ENCODE measurements at regions not wholly inside any gene's neighbourhood (a gene's known extent, or its start where the extent isn't known, plus 50 kb on each side); places are given as distances from the start of the nearest gene placed in this dataset.

DNA sequence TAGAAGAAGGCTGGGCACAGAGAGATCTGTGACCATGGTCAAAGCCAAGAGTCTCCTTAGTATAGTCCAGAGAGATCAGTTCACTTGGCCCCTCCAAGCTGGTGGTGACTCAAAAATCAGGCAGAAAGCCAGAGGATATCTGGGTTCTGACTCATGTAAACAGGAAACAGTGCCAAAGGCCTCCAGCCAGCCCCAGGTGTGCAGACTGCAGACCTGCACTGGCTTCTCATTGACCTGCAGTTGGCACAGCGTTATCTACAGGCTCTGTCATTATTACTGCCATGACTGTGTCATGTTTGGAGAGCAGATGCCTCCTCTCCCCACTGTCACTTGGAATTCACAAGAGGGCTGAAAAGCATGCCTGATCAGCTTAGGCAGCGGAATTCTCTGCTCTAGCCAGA lies 295.7 kb upstream of the PRKD1 start:
- intact Hi-C loops (cut with micrococcal nuclease; ENCODE audit: unreplicated experiment), result loop anchor here (10.0 kb wide), 2 partner anchors 221 to 391 kb away; no protein-coding TSS in a partner anchor
- ChIA-PET POLR2A (ENCODE audit: low non-redundant PET) (no interaction called here), CTCF (no interaction called here)
- H3K4me1 ChIP-seq (ENCODE audit: insufficient read depth, low read length, poor library complexity, severe bottlenecking), result peaks cover 6% of the 10 kb centered on the region
- H3K27me3 ChIP-seq (replicated peaks; ENCODE audit: insufficient read depth, low read depth, low read length, poor library complexity), result peaks cover 45% of the 10 kb centered on the region
- no TSS peak for BruUV-seq (replicated peaks)
- no peak overlapping the region for H3K27ac ChIP-seq (ENCODE audit: low read depth, low read length, poor library complexity, severe bottlenecking)
- H3K4me3 ChIP-seq (ENCODE audit: low read depth, low read length, poor library complexity, severe bottlenecking), result no peak overlapping the region
- H3K36me3 ChIP-seq (ENCODE audit: insufficient read depth, low read length, poor library complexity, severe bottlenecking), result no peaks in the 10 kb centered on the region
- no peaks in the 10 kb centered on the region for H3K9me3 ChIP-seq (ENCODE audit: low read depth, low read length, poor library complexity, severe bottlenecking)
- no peak for TF ChIP-seq CTCF (conservative IDR thresholded peaks at IDR 0.05; ENCODE audit: low read depth, low read length)
- no peak for TF ChIP-seq EZH2 (IDR thresholded peaks at IDR 0.05; ENCODE audit: borderline replicate concordance, low read depth, low read length, poor library complexity, severe bottlenecking)
- no peak for DNase-seq (ENCODE audit: low spot score)

DNA sequence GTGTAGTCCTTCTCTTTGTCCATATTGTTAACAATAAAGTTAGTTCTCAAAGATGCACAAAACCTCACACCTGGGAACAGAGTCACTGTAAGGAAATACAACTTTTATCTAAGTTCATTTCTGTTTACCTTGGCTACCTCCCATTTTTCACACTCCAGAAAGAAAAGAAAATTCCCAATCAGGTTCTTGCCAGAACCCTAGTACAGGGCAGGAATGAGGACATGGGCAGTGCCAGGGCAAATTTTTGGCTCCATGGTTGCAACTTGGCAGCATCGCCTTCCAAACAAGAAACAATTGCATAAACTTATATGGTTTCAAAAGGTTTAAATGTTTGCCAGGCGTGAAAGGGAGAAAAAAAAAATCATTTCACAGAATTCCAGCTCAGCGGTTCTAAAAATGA lies 296.3 kb upstream of the PRKD1 start:
- intact Hi-C loops (cut with micrococcal nuclease; ENCODE audit: unreplicated experiment), result loop anchor here (10.0 kb wide), 2 partner anchors 221 to 391 kb away; no protein-coding TSS in a partner anchor
- no TSS peak for BruUV-seq (replicated peaks)
- H3K27ac ChIP-seq (ENCODE audit: low read depth, low read length, poor library complexity, severe bottlenecking), result no peak overlapping the region

GRCh38 chr14:30225176-30225575 lies 297.5 kb upstream of the PRKD1 start:
- ChIA-PET POLR2A (ENCODE audit: low non-redundant PET) (no interaction called here), CTCF (no interaction called here)
- Histone ChIP-seq H3K27ac (ENCODE audit: low read depth, low read length, poor library complexity, severe bottlenecking) (no peak overlapping the region), H3K27me3 (replicated peaks; ENCODE audit: insufficient read depth, low read depth, low read length, poor library complexity) (peaks cover 44% of the 10 kb centered on the region), H3K4me3 (ENCODE audit: low read depth, low read length, poor library complexity, severe bottlenecking) (no peak overlapping the region), H3K4me1 (ENCODE audit: insufficient read depth, low read length, poor library complexity, severe bottlenecking) (peaks cover 6% of the 10 kb centered on the region), H3K9me3 (ENCODE audit: low read depth, low read length, poor library complexity, severe bottlenecking) (no peaks in the 10 kb centered on the region), H3K36me3 (ENCODE audit: insufficient read depth, low read length, poor library complexity, severe bottlenecking) (no peaks in the 10 kb centered on the region)
- TF ChIP-seq EZH2 (IDR thresholded peaks at IDR 0.05; ENCODE audit: borderline replicate concordance, low read depth, low read length, poor library complexity, severe bottlenecking) (no peak), CTCF (conservative IDR thresholded peaks at IDR 0.05; ENCODE audit: low read depth, low read length) (no peak)
- intact Hi-C loops (cut with micrococcal nuclease; ENCODE audit: unreplicated experiment), result loop anchor here (10.0 kb wide), 2 partner anchors 220 to 390 kb away; no protein-coding TSS in a partner anchor
- DNase-seq (ENCODE audit: low spot score), result no peak
- no TSS peak for BruUV-seq (replicated peaks)

More for the DNA sequence above, 296.3 kb upstream of the PRKD1 start:
- ChIA-PET CTCF (no interaction called here), POLR2A (ENCODE audit: low non-redundant PET) (no interaction called here)
- peaks cover 6% of the 10 kb centered on the region for H3K4me1 ChIP-seq (ENCODE audit: insufficient read depth, low read length, poor library complexity, severe bottlenecking)
- no peak for DNase-seq (ENCODE audit: low spot score)
- H3K9me3 ChIP-seq (ENCODE audit: low read depth, low read length, poor library complexity, severe bottlenecking), result no peaks in the 10 kb centered on the region
- TF ChIP-seq EZH2 (IDR thresholded peaks at IDR 0.05; ENCODE audit: borderline replicate concordance, low read depth, low read length, poor library complexity, severe bottlenecking) (no peak), CTCF (conservative IDR thresholded peaks at IDR 0.05; ENCODE audit: low read depth, low read length) (no peak)
- H3K4me3 ChIP-seq (ENCODE audit: low read depth, low read length, poor library complexity, severe bottlenecking), result no peak overlapping the region
- no peaks in the 10 kb centered on the region for H3K36me3 ChIP-seq (ENCODE audit: insufficient read depth, low read length, poor library complexity, severe bottlenecking)
- H3K27me3 ChIP-seq (replicated peaks; ENCODE audit: insufficient read depth, low read depth, low read length, poor library complexity), result peaks cover 49% of the 10 kb centered on the region
